T-helper 1 cell treated with Interleukin-12 subunit alpha and Interleukin-12 subunit beta and Interleukin-4 antibody, amounts not matched to agents 30 ng/mL and 1 ng/mL, for 36 hours (primary cell): ENCODE measurements at regions not wholly inside any gene's neighbourhood (a gene's known extent, or its start where the extent isn't known, plus 50 kb on each side); places are given as distances from the start of the nearest gene placed in this dataset.
"Not testable (repeated sequence)": the region's sequence is repeated elsewhere in the genome, so short reads cannot be mapped to it uniquely, and the experiment has no call there.

Source experiments
- intact Hi-C: fragments of 100-400 bp; cut with micrococcal nuclease; formaldehyde crosslinking; loops from one replicate; pipeline ENCODE4 v1.15.1; 2024

DNA sequence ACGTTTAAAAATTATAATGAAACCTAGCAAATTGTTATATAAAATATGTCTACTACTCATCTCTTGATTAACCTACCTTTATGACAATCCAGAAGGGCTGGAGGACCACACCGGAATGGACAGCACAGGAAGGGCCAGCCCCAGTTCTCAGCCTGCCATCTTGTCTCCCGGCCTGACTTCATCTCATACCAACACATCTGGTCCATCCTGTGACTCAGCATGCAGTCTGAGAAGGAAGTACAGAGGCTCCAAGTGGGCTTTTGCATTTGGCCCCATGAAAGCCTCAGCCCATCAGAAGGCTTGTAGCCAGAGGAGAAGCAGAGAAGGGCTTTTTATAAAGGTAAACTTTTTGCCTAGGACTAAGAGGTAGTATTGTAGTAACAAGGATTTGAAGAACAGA lies 436.6 kb downstream of the MRPL39 start:
- intact Hi-C loops: no loop called here

DNA sequence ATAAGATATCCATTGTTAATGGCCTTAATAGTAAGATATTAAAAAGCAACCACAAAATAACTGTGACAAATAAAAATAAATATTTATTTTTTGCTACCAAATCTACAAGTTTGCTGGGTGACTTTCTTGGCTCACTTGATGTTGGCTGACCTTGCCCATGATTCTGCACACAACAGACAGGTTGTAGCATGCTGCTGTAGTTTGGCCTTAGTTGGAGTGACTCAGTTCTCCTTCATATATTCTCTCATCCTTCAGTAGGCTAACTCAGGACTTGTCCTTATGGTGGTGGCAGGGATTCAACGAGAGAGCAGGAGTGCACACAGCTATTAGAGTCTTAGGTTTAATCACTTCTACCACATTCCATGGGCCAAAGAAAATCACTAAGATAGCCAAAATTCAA lies 437.9 kb downstream of the MRPL39 start:
- intact Hi-C loops: no loop called here

DNA sequence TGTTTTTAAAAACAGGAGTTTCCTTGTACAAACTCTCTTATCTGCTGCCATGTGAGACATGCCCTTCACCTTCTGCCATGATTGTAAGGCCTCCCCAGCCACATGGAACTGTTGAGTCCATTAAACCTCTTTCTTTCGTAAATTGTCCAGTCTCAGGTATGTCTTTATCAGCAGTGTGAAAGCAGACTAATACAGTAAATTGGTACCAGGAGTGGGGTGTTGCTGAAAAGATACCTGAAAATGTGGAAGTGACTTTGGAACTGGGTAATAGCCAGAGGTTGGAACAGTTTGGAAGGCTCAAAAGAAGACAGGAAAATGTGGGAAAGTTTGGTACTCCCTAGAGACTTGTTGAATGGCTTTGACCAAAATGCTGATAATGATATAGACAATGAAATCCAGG lies 440.4 kb downstream of the MRPL39 start:
- intact Hi-C loops: not testable (repeated sequence)

DNA sequence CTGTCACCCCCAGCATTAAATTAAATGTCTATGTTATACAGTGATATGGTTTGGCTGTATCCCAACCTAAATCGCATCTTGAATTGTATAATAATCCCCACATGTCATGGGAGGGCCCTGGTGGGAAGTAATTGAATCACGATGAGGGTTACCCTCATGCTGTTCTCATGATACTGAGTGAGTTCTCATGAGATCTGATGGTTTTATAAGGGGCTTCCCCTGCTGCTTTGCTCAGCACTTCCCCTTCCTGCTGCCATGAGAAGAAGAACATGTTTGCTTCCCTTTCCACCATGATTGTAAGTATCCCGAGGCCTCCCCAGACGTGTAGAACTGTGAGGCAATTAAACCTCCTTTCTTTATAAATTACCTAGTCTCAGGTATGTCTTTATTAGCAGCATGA lies 445.7 kb downstream of the MRPL39 start:
- intact Hi-C loops: no loop called here

DNA sequence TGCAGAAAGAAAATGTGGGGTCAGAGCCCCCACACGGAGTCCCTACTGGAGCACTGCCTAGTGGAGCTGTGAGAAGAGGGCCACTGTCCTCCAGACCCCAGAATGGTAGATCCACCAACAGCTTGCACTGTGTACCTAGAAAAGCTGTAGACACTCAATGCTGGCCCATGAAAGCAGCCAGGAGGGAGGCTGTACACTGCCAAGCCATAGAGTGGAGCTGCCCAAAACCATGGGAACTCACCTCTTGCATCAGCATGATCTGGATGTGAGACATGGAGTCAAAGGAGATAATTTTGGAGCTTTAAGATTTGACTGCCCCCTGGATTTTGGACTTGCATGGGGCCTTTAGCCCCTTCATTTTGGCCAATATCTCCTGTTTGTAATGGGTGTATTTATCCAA lies 452.3 kb downstream of the MRPL39 start:
- intact Hi-C loops: not testable (repeated sequence)

DNA sequence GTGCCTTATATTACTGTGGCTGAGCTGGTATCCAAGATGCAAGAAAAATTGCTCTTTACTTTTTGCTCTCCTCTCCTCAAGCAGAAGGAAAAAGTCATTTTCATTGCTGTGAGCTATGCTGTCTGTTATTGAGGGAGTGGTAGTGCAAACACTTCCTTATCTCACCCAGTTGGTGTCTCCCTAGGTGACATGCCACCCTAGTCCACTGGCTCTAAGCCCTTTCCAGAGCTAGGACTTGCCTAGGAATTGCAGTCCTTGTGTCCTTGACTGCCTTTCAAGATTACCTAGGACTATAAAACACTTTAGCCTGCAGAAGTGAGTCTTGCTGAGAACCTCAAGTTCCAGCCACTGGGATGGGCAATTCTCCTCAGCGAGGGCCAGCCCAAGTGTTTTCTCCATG lies 458.3 kb downstream of the MRPL39 start:
- intact Hi-C loops: no loop called here

DNA sequence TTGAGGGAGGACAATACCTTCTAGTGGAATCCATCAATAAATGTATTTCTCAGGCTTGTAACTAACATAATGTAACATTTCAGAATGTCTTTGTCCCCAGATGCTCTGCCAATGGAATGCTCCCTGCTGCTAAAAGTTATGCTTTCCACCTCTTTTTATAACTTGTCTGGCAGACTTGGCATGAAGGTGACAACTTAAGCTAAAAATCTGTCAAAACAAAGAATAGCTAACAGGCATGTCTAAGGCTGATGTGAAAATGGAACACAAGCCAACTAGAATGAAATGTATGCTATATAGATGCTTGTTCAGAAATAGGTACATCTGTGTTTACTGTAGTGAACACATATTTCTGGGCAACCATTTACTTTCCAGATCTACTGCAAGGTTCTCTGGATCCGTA lies 467.9 kb downstream of the MRPL39 start:
- intact Hi-C loops: no loop called here

DNA sequence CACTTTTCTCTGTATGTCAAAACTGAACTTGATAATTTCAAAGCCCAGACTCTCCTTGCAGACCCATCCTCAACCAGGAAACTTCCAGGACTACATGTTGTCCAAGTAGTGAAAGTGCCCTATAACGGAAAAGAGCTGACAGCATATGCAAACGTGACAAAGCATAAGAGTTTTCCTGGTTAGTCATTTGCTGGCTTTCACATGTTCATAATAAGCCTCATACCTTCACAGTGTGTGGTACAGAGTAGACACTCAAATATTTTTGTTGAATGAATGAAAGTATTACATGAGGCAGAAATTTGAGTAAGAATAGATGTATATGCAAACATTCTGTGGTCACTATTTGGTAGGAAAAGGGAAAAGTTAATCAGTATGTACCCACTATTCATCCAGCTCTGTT lies 473.3 kb downstream of the MRPL39 start:
- intact Hi-C loops: no loop called here

DNA sequence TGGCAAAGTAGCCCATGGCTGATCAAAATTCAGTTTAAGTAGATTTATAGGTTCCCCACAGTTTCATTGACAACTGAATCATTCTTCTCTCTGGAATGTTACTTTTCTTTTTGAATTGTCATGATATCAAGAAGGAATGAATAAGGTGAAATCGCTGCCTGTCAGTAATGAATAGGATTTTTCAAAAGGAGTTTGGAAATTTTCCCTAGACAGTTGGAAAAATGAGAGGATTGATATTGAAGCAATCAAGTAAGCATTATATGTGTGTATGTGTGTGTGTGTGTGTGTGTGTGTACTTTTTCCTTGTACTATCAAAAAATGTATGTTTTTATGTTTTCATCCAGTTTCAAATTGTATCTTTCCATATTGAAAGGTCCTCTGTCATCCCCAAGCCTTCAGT lies 479.5 kb downstream of the MRPL39 start:
- intact Hi-C loops: no loop called here

DNA sequence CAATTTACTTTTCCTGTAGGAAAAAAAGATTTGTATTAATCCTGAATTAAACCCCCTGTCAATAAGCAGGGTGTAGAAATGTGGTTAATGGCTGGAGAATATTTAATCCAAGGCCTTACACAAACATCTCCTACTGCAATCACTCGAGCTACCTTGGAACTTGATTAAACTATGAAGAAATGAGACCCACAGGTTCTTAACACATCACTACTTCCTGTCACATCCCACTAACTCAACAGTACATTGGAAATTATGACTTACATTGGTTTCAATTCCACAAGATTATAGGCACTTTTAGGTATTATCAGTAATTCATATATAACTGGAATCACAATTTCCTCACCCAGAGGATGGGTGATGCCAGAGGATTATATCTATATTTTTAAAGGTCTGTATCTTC lies 480.3 kb downstream of the MRPL39 start:
- intact Hi-C loops: no loop called here

DNA sequence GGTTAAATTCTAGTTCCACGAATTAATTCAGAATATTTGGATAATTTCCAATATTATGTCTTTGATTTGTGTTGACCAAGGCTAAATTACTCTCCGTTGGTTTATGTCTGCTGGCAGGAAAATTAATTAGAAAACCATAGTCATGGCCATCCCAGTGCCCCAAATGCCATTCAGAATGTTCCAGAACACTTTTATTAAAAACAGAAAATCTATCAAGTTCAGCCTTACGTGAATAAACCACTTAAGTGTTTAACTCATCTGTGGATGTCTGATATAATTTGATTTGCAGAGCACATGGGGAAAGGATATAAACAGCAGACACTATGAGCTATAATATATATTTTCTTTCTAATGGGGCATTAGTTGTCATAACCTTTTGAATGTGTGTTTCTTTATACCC lies 480.7 kb downstream of the MRPL39 start:
- intact Hi-C loops: no loop called here

DNA sequence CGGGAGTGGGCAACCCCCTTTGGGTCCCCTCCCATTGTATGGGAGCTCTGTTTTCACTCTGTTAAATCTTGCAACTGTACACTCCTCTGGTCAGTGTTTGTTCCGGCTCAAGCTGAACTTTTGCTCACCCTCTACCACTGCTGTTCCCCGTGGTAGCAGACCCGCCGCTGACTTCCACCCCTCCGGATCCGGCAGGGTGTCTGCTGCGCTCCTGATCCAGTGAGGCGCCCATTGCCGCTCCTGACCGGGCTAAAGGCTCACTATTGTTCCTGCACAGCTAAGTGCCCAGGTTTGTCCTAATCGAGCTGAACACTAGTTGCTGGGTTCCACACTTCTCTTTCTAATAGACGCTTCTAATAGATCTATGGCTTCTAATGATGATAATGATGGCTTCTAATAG lies 488.6 kb downstream of the MRPL39 start:
- intact Hi-C loops: no loop called here

DNA sequence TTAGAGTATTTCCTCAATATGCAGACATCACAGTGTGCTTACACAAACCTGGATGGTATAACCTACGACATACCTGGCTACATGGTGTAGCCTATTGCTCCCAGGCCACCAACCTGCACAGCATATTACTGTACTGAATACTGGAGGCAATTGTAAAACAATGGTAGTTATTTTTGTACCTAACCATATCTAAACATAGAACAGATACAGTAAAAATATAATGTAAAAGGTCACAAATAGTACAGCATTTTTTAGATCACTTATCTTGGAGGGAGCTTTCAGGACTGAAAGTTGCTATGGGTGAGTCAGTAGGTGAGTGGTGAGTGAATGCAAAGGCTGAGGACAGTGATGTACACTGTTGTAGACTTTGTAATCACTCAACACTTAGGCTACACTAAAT lies 492.3 kb downstream of the MRPL39 start:
- intact Hi-C loops: no loop called here

DNA sequence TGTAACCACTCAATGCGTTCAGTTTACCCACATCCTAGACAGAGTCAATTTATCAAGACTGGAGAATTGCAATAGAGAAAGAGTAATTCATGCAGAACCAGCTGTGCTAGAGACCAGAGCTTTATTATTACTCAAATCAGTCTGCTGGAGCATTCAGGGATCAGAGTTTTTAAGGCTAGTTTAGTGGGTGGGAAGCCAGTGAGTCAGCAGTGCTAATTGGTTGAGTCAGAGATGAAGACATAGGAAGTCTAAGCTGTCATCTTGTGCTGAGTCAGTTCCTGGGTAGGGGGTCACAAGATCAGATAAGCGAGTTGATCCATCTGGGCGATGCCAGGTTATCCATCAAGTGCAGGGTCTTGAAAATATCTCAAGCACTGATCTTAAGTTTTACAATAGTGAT lies 499.6 kb downstream of the MRPL39 start:
- intact Hi-C loops: no loop called here

DNA sequence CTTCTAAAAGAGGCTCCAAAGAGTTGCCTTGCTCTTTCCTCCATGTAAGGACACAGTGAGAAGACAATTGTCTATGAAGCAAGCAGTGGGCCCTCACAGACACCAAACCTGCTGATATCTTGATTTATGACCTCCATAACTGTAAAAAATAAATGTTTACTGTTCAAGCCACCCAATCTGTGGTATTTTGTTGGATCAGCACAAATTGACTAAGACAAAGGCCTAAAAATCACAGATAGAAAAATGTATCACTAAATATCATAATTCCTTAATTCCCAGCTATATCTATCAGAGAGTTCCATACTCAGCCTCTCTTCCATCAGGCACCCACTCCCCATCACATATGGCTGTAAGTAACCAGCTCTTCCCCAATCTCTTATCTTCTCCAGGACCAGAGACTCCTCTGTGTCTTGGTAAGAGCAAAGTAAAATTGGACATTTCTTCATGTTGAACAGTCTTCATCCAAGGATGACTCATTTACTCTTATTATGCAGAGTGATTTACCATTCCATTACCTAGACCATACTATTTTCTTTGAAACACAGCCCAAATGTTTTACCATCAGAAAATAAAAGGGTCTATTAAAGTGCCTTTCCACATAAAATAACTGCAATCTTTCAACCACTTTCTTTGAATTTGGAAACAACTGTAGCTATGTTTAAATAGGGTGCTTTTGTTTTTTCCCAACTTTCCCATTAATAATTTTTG lies 503.6 kb downstream of the MRPL39 start:
- intact Hi-C loops: no loop called here

DNA sequence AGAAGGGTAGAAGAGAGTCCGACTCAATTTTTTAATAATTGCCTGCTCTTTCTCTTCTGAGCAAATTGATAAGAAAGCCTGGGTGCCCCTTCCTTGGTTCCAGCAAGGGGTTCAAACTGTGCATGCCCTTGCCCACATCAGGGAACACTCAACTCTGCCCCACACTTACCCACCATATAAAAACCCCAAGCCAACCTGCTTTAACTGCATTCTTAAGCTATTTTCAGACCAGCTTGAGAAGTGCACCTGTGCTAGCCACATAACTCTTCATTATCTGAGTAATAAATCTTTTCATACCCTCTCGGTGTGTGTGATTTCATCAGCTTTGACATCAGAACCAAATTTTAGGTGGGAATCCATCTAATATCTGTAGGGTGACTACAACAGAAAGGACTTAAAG lies 509.6 kb downstream of the MRPL39 start:
- intact Hi-C loops: no loop called here

DNA sequence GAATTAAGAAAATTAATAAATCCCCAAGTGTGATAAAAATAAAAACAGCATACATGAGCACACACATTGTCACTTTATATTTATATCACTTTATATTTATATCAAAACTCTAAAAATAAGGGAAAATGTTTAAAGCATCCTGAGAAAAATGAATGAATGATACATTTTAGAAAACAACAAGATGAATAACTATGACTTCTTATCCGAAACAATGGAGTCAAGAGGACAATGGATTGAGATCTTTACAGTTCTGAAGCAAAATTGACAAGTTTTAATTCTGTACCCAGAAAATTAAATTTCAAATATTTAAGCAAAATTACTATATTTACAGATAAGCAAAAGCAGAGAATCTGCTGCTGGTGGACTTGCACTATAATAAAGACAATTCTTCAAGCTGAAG lies 512.6 kb downstream of the MRPL39 start:
- intact Hi-C loops: no loop called here

DNA sequence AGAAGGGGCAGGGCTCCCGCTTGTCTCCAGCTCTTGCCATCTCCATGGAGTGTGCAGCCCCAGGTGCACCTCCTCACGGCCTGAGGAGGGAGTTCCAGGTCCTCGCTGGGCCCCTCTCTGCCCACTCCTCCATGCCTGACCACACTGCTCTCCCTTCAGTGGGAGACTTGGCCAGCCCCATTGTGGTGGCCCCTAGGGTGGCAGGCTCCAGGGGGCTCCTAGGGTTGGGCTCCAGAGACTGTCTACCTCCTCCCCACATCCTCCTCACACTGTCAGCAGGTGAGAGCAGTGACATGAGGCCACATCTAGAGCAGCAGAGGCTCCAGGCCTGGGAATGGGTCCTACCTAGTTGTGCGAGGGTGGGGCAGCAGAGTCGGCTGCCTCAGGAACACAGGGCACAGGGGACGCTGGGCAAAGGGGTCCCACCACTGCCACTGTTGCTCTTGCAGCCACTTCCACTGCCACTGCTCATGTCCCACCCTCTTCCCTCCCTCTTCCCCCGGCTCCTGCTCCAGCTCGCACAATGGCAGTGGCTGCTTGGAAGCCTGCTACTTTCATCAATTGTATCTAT lies 514.8 kb downstream of the MRPL39 start:
- intact Hi-C loops: no loop called here

DNA sequence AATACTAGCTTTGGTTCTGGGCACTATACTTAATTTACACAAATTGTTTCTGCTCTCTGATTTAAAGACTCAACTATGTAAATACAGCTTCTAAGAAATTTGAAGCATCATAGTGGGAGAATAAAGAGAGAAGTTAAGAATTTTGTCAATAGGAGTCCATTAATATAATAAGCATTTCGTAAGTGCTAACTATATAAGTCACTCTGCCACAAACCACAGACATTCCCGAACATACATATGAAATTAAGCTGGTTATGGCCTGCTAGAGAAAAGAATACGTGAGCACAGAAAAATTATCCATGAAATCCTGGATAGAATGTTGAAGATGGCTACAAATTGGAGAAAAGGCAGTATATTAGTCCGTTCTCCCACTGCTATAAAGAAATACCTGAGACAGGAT lies 526.2 kb downstream of the MRPL39 start:
- intact Hi-C loops: no loop called here

DNA sequence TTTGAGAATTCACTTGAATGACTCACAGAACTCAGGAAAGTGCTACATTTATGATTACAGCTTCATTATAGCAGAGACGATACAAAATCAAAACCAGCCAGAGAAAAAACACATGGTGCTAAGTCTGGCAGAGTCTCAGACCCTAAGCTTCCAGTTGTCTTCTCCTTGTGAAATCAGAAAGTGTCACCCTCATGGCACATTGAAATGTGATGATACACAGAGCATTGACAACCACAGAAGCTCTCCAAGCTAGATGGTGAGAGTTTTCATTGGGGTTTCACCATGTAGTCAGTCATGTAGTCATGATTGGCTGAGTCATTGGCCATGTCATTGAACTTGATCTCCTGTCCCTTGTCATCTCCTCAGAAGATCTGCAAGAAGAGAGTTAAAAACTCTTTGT lies 526.6 kb downstream of the MRPL39 start:
- intact Hi-C loops: no loop called here

DNA sequence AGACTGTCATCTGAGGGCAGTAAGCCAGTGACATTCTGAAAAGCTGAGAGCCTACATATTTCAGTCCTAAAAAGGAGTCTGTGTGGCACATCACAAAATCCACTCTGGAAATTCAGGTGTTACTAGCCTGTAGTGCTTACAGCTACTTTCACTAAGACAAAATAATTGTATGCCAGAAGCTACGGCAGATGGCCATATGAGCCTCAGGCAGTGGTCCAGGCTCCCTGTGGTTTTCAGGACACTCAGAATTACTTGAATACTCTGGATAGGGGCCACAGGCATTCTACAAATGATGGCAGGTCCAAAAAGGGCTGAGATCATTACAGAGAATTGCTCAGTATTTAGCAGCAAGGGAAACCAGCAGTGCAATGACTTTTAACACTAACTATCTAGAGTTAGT lies 527.1 kb downstream of the MRPL39 start:
- intact Hi-C loops: no loop called here

DNA sequence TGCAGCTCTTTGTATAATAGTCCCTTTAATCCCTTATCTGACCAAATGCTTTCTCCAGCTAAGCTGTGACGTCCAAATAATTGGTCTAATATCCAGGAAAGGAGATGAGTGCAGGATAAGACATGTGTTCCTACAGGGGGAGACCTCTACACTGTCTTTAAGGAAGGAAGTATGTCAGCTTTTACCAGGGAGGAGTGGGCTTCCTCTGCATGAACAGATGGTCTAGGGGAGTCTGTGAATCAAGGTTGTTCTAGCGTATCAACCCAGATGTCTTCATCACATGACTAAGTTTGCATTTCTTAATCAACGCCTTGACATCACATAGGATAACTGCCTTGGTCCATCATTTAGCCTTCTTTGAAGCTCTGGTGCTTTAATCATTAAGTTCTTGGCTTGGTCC lies 528.2 kb downstream of the MRPL39 start:
- intact Hi-C loops: no loop called here

DNA sequence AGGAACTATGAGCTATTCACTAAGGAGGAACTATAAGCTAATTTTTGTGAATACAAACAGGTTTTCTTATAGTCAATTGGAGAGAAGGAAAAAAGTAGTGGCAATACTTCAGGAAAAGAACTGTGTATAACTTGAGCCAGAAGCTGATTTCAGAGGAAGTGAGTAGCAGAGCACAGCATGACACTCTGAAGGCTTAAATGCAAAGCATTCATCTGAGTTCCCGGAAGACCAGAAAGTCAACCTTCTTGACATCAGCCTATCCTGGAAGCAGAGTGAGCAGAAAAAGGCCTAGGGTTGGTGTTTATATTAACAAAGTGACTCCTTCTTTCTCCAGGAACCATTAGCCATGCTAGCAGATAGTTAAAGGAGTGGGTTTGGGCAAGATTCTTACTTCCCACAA lies 545.2 kb downstream of the MRPL39 start:
- intact Hi-C loops: no loop called here

DNA sequence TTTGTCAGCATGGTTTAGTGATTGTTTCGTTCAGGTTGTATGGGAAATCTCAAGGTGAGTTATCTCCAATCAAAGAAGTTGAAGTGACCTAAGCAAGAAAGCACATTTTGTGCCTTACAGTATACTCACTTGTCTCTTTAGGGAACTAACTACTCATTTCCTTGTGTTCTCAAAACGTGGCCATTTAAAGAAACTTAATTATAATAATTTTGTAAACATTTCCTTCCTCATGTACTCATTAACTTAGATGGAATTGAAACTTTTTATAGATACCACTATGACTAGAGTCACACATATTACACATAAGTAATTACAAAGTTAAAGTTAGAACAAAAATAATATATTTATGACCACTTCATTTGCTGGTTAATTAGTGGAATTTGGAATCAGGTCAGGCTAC lies 552.6 kb downstream of the MRPL39 start:
- intact Hi-C loops: no loop called here
